ENCODE measurements at regions not wholly inside any gene's neighbourhood (a gene's known extent, or its start where the extent isn't known, plus 50 kb on each side); places are given as distances from the start of the nearest gene placed in this dataset.

GRCh38 chr3:147958754-147959153 lies 549.6 kb downstream of the ZIC1 start:
- CTCF ChIA-PET, result no interaction called here

More at GRCh38 chr3:147958754-147959153, 549.6 kb downstream of the ZIC1 start:
- no peak overlapping the region for H3K4me2 ChIP-seq (ENCODE audit: low read depth, low read length)
- H2BK5ac ChIP-seq (ENCODE audit: low read depth, low read length, poor library complexity, severe bottlenecking), result no peak overlapping the region
- no peak overlapping the region for H3K27ac ChIP-seq (ENCODE audit: insufficient read depth, low read length)
- no peak overlapping the region for H2AK9ac ChIP-seq (replicated peaks; ENCODE audit: low read depth, low read length, poor library complexity)
- H3K4me3 ChIP-seq (ENCODE audit: insufficient read depth, low read depth, low read length), result no peak overlapping the region
- no peak overlapping the region for H4K91ac ChIP-seq (ENCODE audit: insufficient read depth, low read depth, low read length)
- POLR2A ChIA-PET (ENCODE audit: unreplicated experiment), result no interaction called here
- no peak overlapping the region for H3K14ac ChIP-seq (replicated peaks; ENCODE audit: low read depth, low read length)
- H3K9ac ChIP-seq (ENCODE audit: low read depth, low read length), result no peak overlapping the region
- no peak overlapping the region for H4K5ac ChIP-seq (ENCODE audit: low read depth, low read length)
- no peaks in the 10 kb centered on the region for H3K4me1 ChIP-seq (ENCODE audit: control insufficient read depth, insufficient read depth, low read length)
- dilution Hi-C loops (cut with HindIII; ENCODE audit: low sequenced_read_pairs, unreplicated experiment) (no loop called here), intact Hi-C loops (cut with micrococcal nuclease) (no loop called here), in situ Hi-C loops (cut with MboI; ENCODE audit: low sequenced_read_pairs) (no loop called here)
- H2BK15ac ChIP-seq (ENCODE audit: low read depth, low read length), result no peak overlapping the region
- H2BK20ac ChIP-seq (ENCODE audit: low read depth, low read length), result no peak overlapping the region
- TF ChIP-seq RAD21 (IDR thresholded peaks at IDR 0.05; ENCODE audit: low read length), result no peak
- TF ChIP-seq RCOR1 (IDR thresholded peaks at IDR 0.05; ENCODE audit: insufficient replicate concordance, low read length), result no peak
- no peak for TF ChIP-seq NFE2L2 (IDR thresholded peaks at IDR 0.05; ENCODE audit: low read depth, low read length)
- TF ChIP-seq MXI1 (IDR thresholded peaks at IDR 0.05; ENCODE audit: borderline replicate concordance, low read depth, low read length), result no peak
- no peak for TF ChIP-seq RFX5 (IDR thresholded peaks at IDR 0.05; ENCODE audit: low read depth, low read length)
- TF ChIP-seq SMC3 (IDR thresholded peaks at IDR 0.05; ENCODE audit: low read depth, low read length), result no peak
- no peak for TF ChIP-seq BHLHE40 (IDR thresholded peaks at IDR 0.05; ENCODE audit: low read depth, low read length)
- TF ChIP-seq CTCF (conservative IDR thresholded peaks at IDR 0.05; ENCODE audit: low read depth, low read length), result no peak
- TF ChIP-seq, protein P1, sequence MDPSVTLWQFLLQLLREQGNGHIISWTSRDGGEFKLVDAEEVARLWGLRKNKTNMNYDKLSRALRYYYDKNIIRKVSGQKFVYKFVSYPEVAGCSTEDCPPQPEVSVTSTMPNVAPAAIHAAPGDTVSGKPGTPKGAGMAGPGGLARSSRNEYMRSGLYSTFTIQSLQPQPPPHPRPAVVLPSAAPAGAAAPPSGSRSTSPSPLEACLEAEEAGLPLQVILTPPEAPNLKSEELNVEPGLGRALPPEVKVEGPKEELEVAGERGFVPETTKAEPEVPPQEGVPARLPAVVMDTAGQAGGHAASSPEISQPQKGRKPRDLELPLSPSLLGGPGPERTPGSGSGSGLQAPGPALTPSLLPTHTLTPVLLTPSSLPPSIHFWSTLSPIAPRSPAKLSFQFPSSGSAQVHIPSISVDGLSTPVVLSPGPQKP (IDR thresholded peaks at IDR 0.05; ENCODE audit: borderline replicate concordance, low read depth, low read length), result no peak
- TF ChIP-seq CEBPB (IDR thresholded peaks at IDR 0.05; ENCODE audit: low read depth, low read length), result no peak
- no peak for TF ChIP-seq MAFK (IDR thresholded peaks at IDR 0.05; ENCODE audit: low read depth, low read length)
- no peak for TF ChIP-seq USF2 (IDR thresholded peaks at IDR 0.05; ENCODE audit: low read depth, low read length)
- TF ChIP-seq MAZ (IDR thresholded peaks at IDR 0.05; ENCODE audit: borderline replicate concordance, low read depth, low read length), result no peak
- no peak for TF ChIP-seq POLR2A (IDR thresholded peaks at IDR 0.05; ENCODE audit: low read depth, low read length)
- no peak for TF ChIP-seq FOS (IDR thresholded peaks at IDR 0.05; ENCODE audit: low read depth, low read length)
- WGBS, 2 experiments (ENCODE audit: extremely low coverage in 2 of 2, insufficient read length in 1 of 2), result no CpG with 5 or more reads among the region's 1 CpG
- no peak overlapping the region for H2AFZ ChIP-seq (replicated peaks; ENCODE audit: low read length, poor library complexity)
- H4K8ac ChIP-seq (ENCODE audit: low read depth in 2 of 2, low read length in 2 of 2), result no peak overlapping the region
- no peak overlapping the region for H2AK5ac ChIP-seq (ENCODE audit: low read depth, low read length)
- H3K56ac ChIP-seq (ENCODE audit: extremely low read depth, insufficient read depth, low read length), result no peak overlapping the region
- no peak overlapping the region for H3K18ac ChIP-seq (ENCODE audit: low read depth, low read length)
- H3K9me3 ChIP-seq (ENCODE audit: control insufficient read depth, insufficient read depth, low read length), result no peaks in the 10 kb centered on the region
- no TSS peak for BruUV-seq (replicated peaks)
- no peak overlapping the region for H2BK120ac ChIP-seq (ENCODE audit: low read depth, low read length)
- H3K27me3 ChIP-seq (ENCODE audit: control insufficient read depth, insufficient read depth, low read length), result no peaks in the 10 kb centered on the region
- no peaks in the 10 kb centered on the region for H3K36me3 ChIP-seq (ENCODE audit: control insufficient read depth, insufficient read depth, low read length)
- DNase-seq (no peak), ATAC-seq (ENCODE audit: low read depth) (no peak)
- no peaks in the 10 kb centered on the region for H3K79me1 ChIP-seq (ENCODE audit: low read depth in 1 of 2, low read length in 2 of 2)
- no peak overlapping the region for H3K4ac ChIP-seq (ENCODE audit: low read depth, low read length)
- no peak overlapping the region for H3K23ac ChIP-seq (ENCODE audit: low read depth, low read length)
- no peaks in the 10 kb centered on the region for H4K20me1 ChIP-seq (ENCODE audit: insufficient read depth, low read length)
- H3K9me1 ChIP-seq (ENCODE audit: insufficient read depth, low read length), result no peaks in the 10 kb centered on the region

Measured in IMR-90 (cell line).